Left ventricle myocardium inferior (tissue), 1 donor: ENCODE measurements at regions not wholly inside any gene's neighbourhood (a gene's known extent, or its start where the extent isn't known, plus 50 kb on each side); places are given as distances from the start of the nearest gene placed in this dataset.

Experiments used
- DNase-seq: peaks from one replicate; pipeline ENCODE4 v3.0.0-alpha.2; 2020
- H3K27ac ChIP-seq: fragments of 200-600 bp; replicated peaks from 2 replicates; pipeline ENCODE4 v1.8.0; 2021
- H3K27me3 ChIP-seq: fragments of 200-600 bp; 2 replicates; pipeline ENCODE4 v1.8.0; 2021; ENCODE audit warnings: low read depth
- H3K36me3 ChIP-seq: fragments of 200-600 bp; 2 replicates; pipeline ENCODE4 v1.8.0; 2021
- H3K4me1 ChIP-seq: fragments of 200-600 bp; 2 replicates; pipeline ENCODE4 v1.8.0; 2021
- H3K4me3 ChIP-seq: fragments of 200-600 bp; 2 replicates; pipeline ENCODE4 v1.8.0; 2021; ENCODE audit warnings: mild to moderate bottlenecking, moderate library complexity
- H3K9me3 ChIP-seq: fragments of 200-600 bp; replicated peaks from 2 replicates; pipeline ENCODE4 v1.8.0; 2021
- intact Hi-C: fragments of 100-400 bp; cut with micrococcal nuclease; formaldehyde crosslinking; loops from one replicate; pipeline ENCODE4 v1.11.0; 2022
- TF ChIP-seq, protein P1 (sequence below): fragments of 200-600 bp; IDR thresholded peaks from 2 replicates; pipeline ENCODE4 v1.8.0; 2021; ENCODE audit warnings: antibody characterized with exemption, mild to moderate bottlenecking, borderline replicate concordance
- donor health status: DM: no; HTN: yes; CAD: no; lungs with severe emphysema.

DNA sequence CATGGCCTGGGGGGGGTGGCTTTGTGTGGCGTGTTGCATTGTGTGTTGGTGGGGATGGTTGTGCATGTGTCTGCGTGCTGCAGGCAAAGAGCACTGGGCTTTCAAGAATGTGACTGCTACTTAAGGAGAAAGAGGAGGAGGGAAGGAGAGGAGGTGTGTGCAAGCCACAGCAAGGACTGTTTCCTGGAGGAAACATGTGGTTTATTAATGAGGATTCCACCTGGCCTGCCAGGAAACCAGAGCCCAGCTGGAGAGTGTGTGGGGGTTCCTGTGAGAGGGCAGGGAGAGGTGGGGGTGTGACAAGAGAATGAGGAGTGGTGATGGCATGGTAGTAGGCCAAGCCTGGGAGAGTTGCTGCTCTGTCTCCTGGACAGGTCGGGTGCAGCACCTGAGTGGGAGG, 258.1 kb upstream of the ROPN1 start:
- Histone ChIP-seq H3K4me1 (peaks cover 56% of the 10 kb centered on the region), H3K27ac (peak overlapping the region; percentile 94), H3K9me3 (no peaks in the 10 kb centered on the region), H3K27me3 (no peaks in the 10 kb centered on the region), H3K36me3 (no peaks in the 10 kb centered on the region), H3K4me3 (no peak overlapping the region)
- intact Hi-C loops: no loop called here
- TF ChIP-seq, protein P1, sequence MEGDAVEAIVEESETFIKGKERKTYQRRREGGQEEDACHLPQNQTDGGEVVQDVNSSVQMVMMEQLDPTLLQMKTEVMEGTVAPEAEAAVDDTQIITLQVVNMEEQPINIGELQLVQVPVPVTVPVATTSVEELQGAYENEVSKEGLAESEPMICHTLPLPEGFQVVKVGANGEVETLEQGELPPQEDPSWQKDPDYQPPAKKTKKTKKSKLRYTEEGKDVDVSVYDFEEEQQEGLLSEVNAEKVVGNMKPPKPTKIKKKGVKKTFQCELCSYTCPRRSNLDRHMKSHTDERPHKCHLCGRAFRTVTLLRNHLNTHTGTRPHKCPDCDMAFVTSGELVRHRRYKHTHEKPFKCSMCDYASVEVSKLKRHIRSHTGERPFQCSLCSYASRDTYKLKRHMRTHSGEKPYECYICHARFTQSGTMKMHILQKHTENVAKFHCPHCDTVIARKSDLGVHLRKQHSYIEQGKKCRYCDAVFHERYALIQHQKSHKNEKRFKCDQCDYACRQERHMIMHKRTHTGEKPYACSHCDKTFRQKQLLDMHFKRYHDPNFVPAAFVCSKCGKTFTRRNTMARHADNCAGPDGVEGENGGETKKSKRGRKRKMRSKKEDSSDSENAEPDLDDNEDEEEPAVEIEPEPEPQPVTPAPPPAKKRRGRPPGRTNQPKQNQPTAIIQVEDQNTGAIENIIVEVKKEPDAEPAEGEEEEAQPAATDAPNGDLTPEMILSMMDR: no peak
- no peak for DNase-seq

GRCh38 chr3:124256156-124256555, 264.2 kb upstream of the ROPN1 start:
- H3K27ac ChIP-seq: no peak overlapping the region
- no peaks in the 10 kb centered on the region for H3K9me3 ChIP-seq
- no peaks in the 10 kb centered on the region for H3K36me3 ChIP-seq
- no peaks in the 10 kb centered on the region for H3K27me3 ChIP-seq
- no peak for DNase-seq
- intact Hi-C loops: no loop called here
- H3K4me1 ChIP-seq: peaks cover 38% of the 10 kb centered on the region
- H3K4me3 ChIP-seq: no peak overlapping the region
- TF ChIP-seq, protein P1: no peak

GRCh38 chr3:124256599-124256998, 264.7 kb upstream of the ROPN1 start:
- Histone ChIP-seq H3K36me3 (no peaks in the 10 kb centered on the region), H3K4me1 (peaks cover 34% of the 10 kb centered on the region), H3K4me3 (no peak overlapping the region), H3K27me3 (no peaks in the 10 kb centered on the region), H3K9me3 (no peaks in the 10 kb centered on the region), H3K27ac (no peak overlapping the region)
- no peak for DNase-seq
- TF ChIP-seq, protein P1: no peak
- intact Hi-C loops: no loop called here

DNA sequence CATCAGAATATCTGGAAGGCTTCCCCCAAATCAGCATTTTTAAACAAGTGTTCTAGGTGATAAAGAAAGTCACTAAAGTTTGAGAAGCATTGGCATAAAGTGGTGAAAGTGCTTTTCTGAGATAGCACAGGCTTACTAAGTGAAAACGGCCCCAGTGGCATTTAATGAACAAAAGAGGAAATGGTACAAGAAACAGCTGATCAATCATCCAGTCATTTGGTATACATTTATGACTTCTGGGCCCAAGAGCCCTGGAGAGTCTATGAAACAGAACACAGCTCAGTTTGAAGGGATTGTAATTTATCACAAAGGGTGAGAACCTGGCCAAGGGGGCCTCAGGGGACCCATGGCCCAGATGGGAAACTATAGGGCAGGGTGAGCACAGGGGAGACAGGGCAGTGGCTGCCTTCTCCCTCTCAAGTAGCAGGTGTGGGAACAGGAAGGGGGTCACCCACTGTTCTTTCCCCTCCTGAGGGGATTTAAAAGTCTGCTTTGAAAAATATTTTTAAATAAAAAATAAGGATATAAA, 265.5 kb upstream of the ROPN1 start:
- H3K4me1 ChIP-seq: peaks cover 34% of the 10 kb centered on the region
- intact Hi-C loops: no loop called here
- no peaks in the 10 kb centered on the region for H3K9me3 ChIP-seq
- H3K27ac ChIP-seq: peak overlapping the region; percentile 32
- no peak for DNase-seq
- TF ChIP-seq, protein P1: no peak
- no peaks in the 10 kb centered on the region for H3K27me3 ChIP-seq
- no peaks in the 10 kb centered on the region for H3K36me3 ChIP-seq
- H3K4me3 ChIP-seq: no peak overlapping the region

- Histone ChIP-seq H3K27ac (peak overlapping the region; percentile 32), H3K27me3 (no peaks in the 10 kb centered on the region), H3K9me3 (no peaks in the 10 kb centered on the region), H3K4me1 (peaks cover 34% of the 10 kb centered on the region), H3K36me3 (no peaks in the 10 kb centered on the region), H3K4me3 (no peak overlapping the region)
- TF ChIP-seq, protein P1: no peak
- intact Hi-C loops: no loop called here
- no peak for DNase-seq
Measured at GRCh38 chr3:124258057-124258500, 266.2 kb upstream of the ROPN1 start.
